Hepatocyte (in vitro differentiated cells): ENCODE measurements at regions not wholly inside any gene's neighbourhood (a gene's known extent, or its start where the extent isn't known, plus 50 kb on each side); places are given as distances from the start of the nearest gene placed in this dataset.

Experiments
- DNase-seq: peaks from one replicate; pipeline ENCODE4 v3.0.0-alpha.2; 2016; ENCODE audit warnings: low spot score
- H2AFZ ChIP-seq: fragments of 200-600 bp; sonication (generic); 2 replicates; pipeline ENCODE4 v1.6.0; 2016; ENCODE audit warnings: antibody characterized with exemption, mild to moderate bottlenecking
- H3K27ac ChIP-seq: fragments of 200-600 bp; sonication (generic); 2 replicates; pipeline ENCODE4 v1.5.1; 2016; ENCODE audit warnings: mild to moderate bottlenecking
- H3K27me3 ChIP-seq: fragments of 200-600 bp; sonication (generic); 2 replicates; pipeline ENCODE4 v1.6.1; 2016
- H3K36me3 ChIP-seq: fragments of 200-600 bp; sonication (generic); replicated peaks from 2 replicates; pipeline ENCODE4 v1.5.1; 2016; ENCODE audit warnings: low read depth; ENCODE audit not compliant: insufficient read depth
- H3K4me1 ChIP-seq: fragments of 200-600 bp; sonication (generic); 2 replicates; pipeline ENCODE4 v1.5.1; 2016; ENCODE audit warnings: mild to moderate bottlenecking, moderate library complexity; ENCODE audit not compliant: insufficient read depth
- H3K4me2 ChIP-seq: fragments of 200-600 bp; sonication (generic); 2 replicates; pipeline ENCODE4 v1.6.0; 2016
- H3K4me3 ChIP-seq: fragments of 200-600 bp; sonication (generic); 2 replicates; pipeline ENCODE4 v1.5.1; 2016; ENCODE audit warnings: mild to moderate bottlenecking
- H3K79me2 ChIP-seq: fragments of 200-600 bp; sonication (generic); 2 replicates; pipeline ENCODE4 v1.6.0; 2017; ENCODE audit warnings: mild to moderate bottlenecking
- H3K9me2 ChIP-seq: fragments of 200-600 bp; sonication (generic); replicated peaks from 2 replicates; pipeline ENCODE4 v1.6.0; 2017; ENCODE audit warnings: mild to moderate bottlenecking; ENCODE audit not compliant: insufficient read depth
- H3K9me3 ChIP-seq: fragments of 200-600 bp; sonication (generic); 2 replicates; pipeline ENCODE4 v1.5.1; 2016; ENCODE audit warnings: low read depth, mild to moderate bottlenecking
- H4K20me1 ChIP-seq: fragments of 200-600 bp; sonication (generic); 2 replicates; pipeline ENCODE4 v1.6.0; 2016; ENCODE audit warnings: mild to moderate bottlenecking; ENCODE audit not compliant: insufficient read depth, poor library complexity, severe bottlenecking
- CTCF ChIP-seq: fragments of 200-600 bp; sonication (generic); IDR thresholded peaks from 2 replicates; pipeline ENCODE4 v1.5.1; 2016; ENCODE audit warnings: antibody characterized with exemption, mild to moderate bottlenecking; ENCODE audit not compliant: poor library complexity
- EZH2 ChIP-seq: fragments of 200-600 bp; sonication (generic); IDR thresholded peaks from 2 replicates; pipeline ENCODE4 v1.6.1; 2016; ENCODE audit warnings: antibody characterized with exemption, mild to moderate bottlenecking, borderline replicate concordance
- EZH2phosphoT487 ChIP-seq: fragments of 200-600 bp; sonication (generic); IDR thresholded peaks from one replicate; pipeline ENCODE4 v1.6.1; 2018; ENCODE audit warnings: antibody characterized with exemption, mild to moderate bottlenecking, low read depth, moderate library complexity; ENCODE audit not compliant: unreplicated experiment, severe bottlenecking
- WGBS: methylation state at CpG from one replicate; pipeline ENCODE4 v1.1.6; 2016; ENCODE audit warnings: low lambda C conversion rate; ENCODE audit errors: missing lambda C conversion rate; 5-methylcytosine and 5-hydroxymethylcytosine counted together

- H3K9me2 ChIP-seq = no peaks in the 10 kb centered on the region
- no peak overlapping the region for H3K4me3 ChIP-seq
- H4K20me1 ChIP-seq = no peaks in the 10 kb centered on the region
- H3K4me1 ChIP-seq = no peaks in the 10 kb centered on the region
- H3K4me2 ChIP-seq = no peak overlapping the region
- peak; percentile 20 for DNase-seq
- TF ChIP-seq EZH2 (no peak), EZH2phosphoT487 (no peak), CTCF (peak; percentile 59)
- no peaks in the 10 kb centered on the region for H3K36me3 ChIP-seq
- no peak overlapping the region for H2AFZ ChIP-seq
- no peaks in the 10 kb centered on the region for H3K79me2 ChIP-seq
- no peak overlapping the region for H3K27ac ChIP-seq
- no peaks in the 10 kb centered on the region for H3K27me3 ChIP-seq
- H3K9me3 ChIP-seq = no peaks in the 10 kb centered on the region
Measured at GRCh38 chr4:137283737-137284136, 248.6 kb downstream of the PCDH18 start.

- 88% methylated on average over 1 of the region's 1 CpG for WGBS
- DNase-seq = no peak
- H2AFZ ChIP-seq = no peak overlapping the region
Measured at GRCh38 chr4:137278431-137278830, 253.9 kb downstream of the PCDH18 start.

GRCh38 chr4:137274404-137274803 is 257.9 kb downstream of the PCDH18 start:
- Histone ChIP-seq H3K4me2 (peak overlapping the region; percentile 9), H4K20me1 (no peaks in the 10 kb centered on the region), H2AFZ (no peak overlapping the region), H3K36me3 (no peaks in the 10 kb centered on the region), H3K27ac (no peak overlapping the region), H3K4me1 (no peaks in the 10 kb centered on the region), H3K9me3 (no peaks in the 10 kb centered on the region), H3K9me2 (no peaks in the 10 kb centered on the region), H3K4me3 (no peak overlapping the region), H3K79me2 (no peaks in the 10 kb centered on the region), H3K27me3 (no peaks in the 10 kb centered on the region)
- WGBS = 55% methylated on average over 1 of the region's 1 CpG
- no peak for TF ChIP-seq EZH2phosphoT487
- TF ChIP-seq EZH2 = no peak
- no peak for TF ChIP-seq CTCF
- DNase-seq = peak; percentile 6

More at GRCh38 chr4:137278431-137278830, 253.9 kb downstream of the PCDH18 start:
- no peaks in the 10 kb centered on the region for H4K20me1 ChIP-seq
- no peaks in the 10 kb centered on the region for H3K27me3 ChIP-seq
- H3K4me2 ChIP-seq = no peak overlapping the region
- TF ChIP-seq EZH2phosphoT487 = no peak
- no peak for TF ChIP-seq CTCF
- no peak for TF ChIP-seq EZH2
- H3K4me3 ChIP-seq = no peak overlapping the region
- no peaks in the 10 kb centered on the region for H3K4me1 ChIP-seq
- H3K79me2 ChIP-seq = no peaks in the 10 kb centered on the region
- no peaks in the 10 kb centered on the region for H3K9me3 ChIP-seq
- no peaks in the 10 kb centered on the region for H3K9me2 ChIP-seq
- H3K27ac ChIP-seq = no peak overlapping the region
- H3K36me3 ChIP-seq = no peaks in the 10 kb centered on the region

GRCh38 chr4:137267024-137267423 is 265.3 kb downstream of the PCDH18 start:
- no peaks in the 10 kb centered on the region for H3K27me3 ChIP-seq
- no peaks in the 10 kb centered on the region for H3K9me2 ChIP-seq
- no peaks in the 10 kb centered on the region for H3K4me1 ChIP-seq
- no peaks in the 10 kb centered on the region for H3K9me3 ChIP-seq
- WGBS = 91% methylated on average over 2 of the region's 2 CpGs
- no peak for TF ChIP-seq CTCF
- TF ChIP-seq EZH2 = no peak
- no peak for TF ChIP-seq EZH2phosphoT487
- no peaks in the 10 kb centered on the region for H3K79me2 ChIP-seq
- no peaks in the 10 kb centered on the region for H3K36me3 ChIP-seq
- no peak overlapping the region for H3K27ac ChIP-seq
- DNase-seq = no peak
- no peak overlapping the region for H3K4me2 ChIP-seq
- H4K20me1 ChIP-seq = no peaks in the 10 kb centered on the region
- H2AFZ ChIP-seq = no peak overlapping the region
- no peak overlapping the region for H3K4me3 ChIP-seq
